ENCODE measurements at regions not wholly inside any gene's neighbourhood (a gene's known extent, or its start where the extent isn't known, plus 50 kb on each side); places are given as distances from the start of the nearest gene placed in this dataset.

DNA sequence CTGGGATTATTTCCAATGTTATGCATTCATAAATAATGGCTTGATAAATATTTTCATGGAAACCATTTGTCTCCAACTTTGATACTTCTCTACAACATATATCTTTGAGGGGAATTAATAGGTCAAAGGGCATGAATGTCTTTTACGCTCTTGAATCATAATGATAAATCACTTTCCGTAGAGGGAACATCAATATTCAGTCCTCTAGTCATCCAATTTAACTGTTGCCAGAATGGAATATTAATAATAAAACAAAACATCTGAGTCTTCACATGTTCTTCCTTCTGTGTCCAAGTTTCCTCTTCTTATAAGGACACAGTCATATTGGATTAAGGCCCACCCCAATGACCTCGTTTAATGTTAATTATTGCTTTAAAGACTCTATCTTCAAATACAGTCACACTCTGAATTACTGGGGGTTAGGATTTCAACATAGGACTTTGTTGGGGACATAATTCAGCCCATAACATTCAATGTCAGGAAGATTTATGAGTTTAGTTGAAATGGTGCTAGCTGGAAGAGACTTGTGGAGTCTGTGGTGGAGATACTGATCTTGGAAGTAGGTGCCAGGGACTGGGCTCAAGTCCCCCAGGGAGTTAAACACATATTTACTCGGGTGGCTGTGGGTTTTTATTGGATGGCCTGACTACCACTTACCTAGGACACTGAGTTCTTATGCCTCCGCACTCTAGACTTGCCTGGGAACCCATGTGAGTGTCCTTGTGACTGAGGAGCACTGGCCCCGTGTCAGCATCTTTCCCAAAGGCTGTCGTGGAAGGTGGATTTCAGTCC, 85.0 kb upstream of the SEC11C start:
- WGBS = 78% methylated on average over 7 of the region's 7 CpGs
- Histone ChIP-seq H3K27ac (ENCODE audit: low read depth in 1 of 2, low read length in 2 of 2) (no peak overlapping the region), H3K27me3 (ENCODE audit: control insufficient read depth in 4 of 4, insufficient read depth in 4 of 4, low read length in 3 of 4) (no peaks in the 10 kb centered on the region), H3K4me3 (ENCODE audit: low read depth in 1 of 3, low read length in 3 of 3) (no peak overlapping the region), H3K4me1 (ENCODE audit: control insufficient read depth in 4 of 4, insufficient read depth in 4 of 4, low read length in 3 of 4) (peaks cover 0 to 10% (median 6%) of the 10 kb centered on the region in 4 donors), H3K9ac (ENCODE audit: low read depth in 1 of 2, low read length in 2 of 2) (no peak overlapping the region), H3K36me3 (ENCODE audit: control insufficient read depth in 4 of 4, insufficient read depth in 3 of 4, low read depth in 1 of 4, low read length in 3 of 4) (no peaks in the 10 kb centered on the region), H3K9me3 (ENCODE audit: control insufficient read depth in 4 of 4, low read length in 3 of 4) (no peaks in the 10 kb centered on the region)
- TF ChIP-seq RXRA (IDR thresholded peaks at IDR 0.05) (no peak), JUND (IDR thresholded peaks at IDR 0.05) (no peak), YY1 (IDR thresholded peaks at IDR 0.05) (no peak), GABPA (IDR thresholded peaks at IDR 0.05 in 1 of 2, conservative IDR thresholded peaks at IDR 0.05 in 1 of 2) (no peak), SP1 (IDR thresholded peaks at IDR 0.05) (no peak), HNF4G (IDR thresholded peaks at IDR 0.05) (no peak), EGR1 (IDR thresholded peaks at IDR 0.05; ENCODE audit: low read depth in 2 of 2) (no peak)
- TF ChIP-seq, protein P1, sequence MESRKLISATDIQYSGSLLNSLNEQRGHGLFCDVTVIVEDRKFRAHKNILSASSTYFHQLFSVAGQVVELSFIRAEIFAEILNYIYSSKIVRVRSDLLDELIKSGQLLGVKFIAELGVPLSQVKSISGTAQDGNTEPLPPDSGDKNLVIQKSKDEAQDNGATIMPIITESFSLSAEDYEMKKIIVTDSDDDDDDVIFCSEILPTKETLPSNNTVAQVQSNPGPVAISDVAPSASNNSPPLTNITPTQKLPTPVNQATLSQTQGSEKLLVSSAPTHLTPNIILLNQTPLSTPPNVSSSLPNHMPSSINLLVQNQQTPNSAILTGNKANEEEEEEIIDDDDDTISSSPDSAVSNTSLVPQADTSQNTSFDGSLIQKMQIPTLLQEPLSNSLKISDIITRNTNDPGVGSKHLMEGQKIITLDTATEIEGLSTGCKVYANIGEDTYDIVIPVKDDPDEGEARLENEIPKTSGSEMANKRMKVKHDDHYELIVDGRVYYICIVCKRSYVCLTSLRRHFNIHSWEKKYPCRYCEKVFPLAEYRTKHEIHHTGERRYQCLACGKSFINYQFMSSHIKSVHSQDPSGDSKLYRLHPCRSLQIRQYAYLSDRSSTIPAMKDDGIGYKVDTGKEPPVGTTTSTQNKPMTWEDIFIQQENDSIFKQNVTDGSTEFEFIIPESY (IDR thresholded peaks at IDR 0.05) = no peak
- TF ChIP-seq, protein P2, sequence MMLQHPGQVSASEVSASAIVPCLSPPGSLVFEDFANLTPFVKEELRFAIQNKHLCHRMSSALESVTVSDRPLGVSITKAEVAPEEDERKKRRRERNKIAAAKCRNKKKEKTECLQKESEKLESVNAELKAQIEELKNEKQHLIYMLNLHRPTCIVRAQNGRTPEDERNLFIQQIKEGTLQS (IDR thresholded peaks at IDR 0.05) = no peak
- TF ChIP-seq, protein P3, sequence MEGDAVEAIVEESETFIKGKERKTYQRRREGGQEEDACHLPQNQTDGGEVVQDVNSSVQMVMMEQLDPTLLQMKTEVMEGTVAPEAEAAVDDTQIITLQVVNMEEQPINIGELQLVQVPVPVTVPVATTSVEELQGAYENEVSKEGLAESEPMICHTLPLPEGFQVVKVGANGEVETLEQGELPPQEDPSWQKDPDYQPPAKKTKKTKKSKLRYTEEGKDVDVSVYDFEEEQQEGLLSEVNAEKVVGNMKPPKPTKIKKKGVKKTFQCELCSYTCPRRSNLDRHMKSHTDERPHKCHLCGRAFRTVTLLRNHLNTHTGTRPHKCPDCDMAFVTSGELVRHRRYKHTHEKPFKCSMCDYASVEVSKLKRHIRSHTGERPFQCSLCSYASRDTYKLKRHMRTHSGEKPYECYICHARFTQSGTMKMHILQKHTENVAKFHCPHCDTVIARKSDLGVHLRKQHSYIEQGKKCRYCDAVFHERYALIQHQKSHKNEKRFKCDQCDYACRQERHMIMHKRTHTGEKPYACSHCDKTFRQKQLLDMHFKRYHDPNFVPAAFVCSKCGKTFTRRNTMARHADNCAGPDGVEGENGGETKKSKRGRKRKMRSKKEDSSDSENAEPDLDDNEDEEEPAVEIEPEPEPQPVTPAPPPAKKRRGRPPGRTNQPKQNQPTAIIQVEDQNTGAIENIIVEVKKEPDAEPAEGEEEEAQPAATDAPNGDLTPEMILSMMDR (IDR thresholded peaks at IDR 0.05; ENCODE audit: low read depth, low read length, missing input control) = no peak
- DNase-seq (ENCODE audit: low spot score) = no peak

DNA sequence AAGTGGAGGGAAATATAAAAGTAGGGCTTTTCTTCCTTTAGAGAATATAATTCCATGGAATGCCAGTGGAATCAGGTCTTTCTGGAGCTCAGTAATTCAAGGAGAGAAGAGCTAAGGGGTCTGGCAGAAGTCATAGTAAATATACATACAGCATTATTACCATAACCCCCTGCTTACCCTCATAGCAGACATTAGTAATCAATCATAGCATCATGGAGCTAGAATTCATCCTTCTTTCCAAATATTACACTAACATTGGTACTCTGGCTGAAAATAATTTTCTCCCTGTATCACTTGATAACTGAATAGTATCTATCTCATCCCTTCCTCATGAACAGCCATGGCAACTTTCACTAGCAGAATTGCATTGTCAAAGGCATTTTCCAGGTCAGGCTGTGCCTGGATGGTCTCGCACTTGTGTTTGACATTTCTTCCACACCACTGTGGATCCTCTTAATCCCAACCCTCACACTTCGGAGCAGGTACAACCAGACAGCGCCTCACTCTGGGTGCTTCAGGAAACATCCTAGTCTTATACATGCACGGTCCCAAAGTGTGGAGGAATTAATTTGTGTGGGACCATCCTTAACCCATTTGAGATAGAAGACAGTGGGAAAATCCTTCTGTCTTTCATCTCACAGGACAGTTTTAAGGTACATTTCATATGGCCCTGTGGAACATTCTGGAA, 84.2 kb upstream of the SEC11C start:
- Histone ChIP-seq H3K4me3 (ENCODE audit: low read depth in 1 of 3, low read length in 3 of 3) (no peak overlapping the region), H3K27ac (ENCODE audit: low read depth in 1 of 2, low read length in 2 of 2) (no peak overlapping the region), H3K36me3 (ENCODE audit: control insufficient read depth in 4 of 4, insufficient read depth in 3 of 4, low read depth in 1 of 4, low read length in 3 of 4) (no peaks in the 10 kb centered on the region), H3K27me3 (ENCODE audit: control insufficient read depth in 4 of 4, insufficient read depth in 4 of 4, low read length in 3 of 4) (no peaks in the 10 kb centered on the region), H3K9me3 (ENCODE audit: control insufficient read depth in 4 of 4, low read length in 3 of 4) (no peaks in the 10 kb centered on the region), H3K9ac (ENCODE audit: low read depth in 1 of 2, low read length in 2 of 2) (no peak overlapping the region), H3K4me1 (ENCODE audit: control insufficient read depth in 4 of 4, insufficient read depth in 4 of 4, low read length in 3 of 4) (peaks cover 0 to 10% (median 6%) of the 10 kb centered on the region in 4 donors)
- no peak for TF ChIP-seq JUND (IDR thresholded peaks at IDR 0.05)
- peak; percentile 28 to 44 for TF ChIP-seq RAD21 (IDR thresholded peaks at IDR 0.05)
- WGBS = 91% methylated on average over 4 of the region's 4 CpGs
- no peak for DNase-seq (ENCODE audit: low spot score)

All from liver (tissue), 8 donors.